ENCODE measurements at regions not wholly inside any gene's neighbourhood (a gene's known extent, or its start where the extent isn't known, plus 50 kb on each side); places are given as distances from the start of the nearest gene placed in this dataset.

GRCh38 chr2:16371751-16372150, 293.9 kb downstream of the CYRIA start:
- TF ChIP-seq POLR2A (IDR thresholded peaks at IDR 0.05; ENCODE audit: extremely low read depth, insufficient read length) (no peak), CTCF (IDR thresholded peaks at IDR 0.05; ENCODE audit: low read depth, low read length) (no peak)

All from NB4 (cell line).